ENCODE measurements at regions not wholly inside any gene's neighbourhood (a gene's known extent, or its start where the extent isn't known, plus 50 kb on each side); places are given as distances from the start of the nearest gene placed in this dataset.
"Not testable (repeated sequence)": the region's sequence is repeated elsewhere in the genome, so short reads cannot be mapped to it uniquely, and the experiment has no call there.

GRCh38 chr20:26183720-26184119, 487.1 kb upstream of the ZNF337 start:
- not testable (repeated sequence) for TF ChIP-seq CTCF (IDR thresholded peaks at IDR 0.05; ENCODE audit: extremely low read depth in 1 of 2, insufficient read depth in 1 of 2, low read depth in 1 of 2, low read length in 2 of 2); EZH2 (IDR thresholded peaks at IDR 0.05; ENCODE audit: borderline replicate concordance, low read depth, low read length, severe bottlenecking); POLR2AphosphoS5 (IDR thresholded peaks at IDR 0.05; ENCODE audit: insufficient read depth, low read depth, low read length); POLR2A (IDR thresholded peaks at IDR 0.05; ENCODE audit: low read depth, low read length)
